GM12865 (cell line): ENCODE measurements at regions not wholly inside any gene's neighbourhood (a gene's known extent, or its start where the extent isn't known, plus 50 kb on each side); places are given as distances from the start of the nearest gene placed in this dataset.

ENCODE experiments used
- DNase-seq: peaks from one replicate; pipeline ENCODE4 v3.0.0; 2010; ENCODE audit warnings: low read depth
- H3K4me3 ChIP-seq: 2 replicates; pipeline ENCODE4 v1.5.1; 2011; ENCODE audit warnings: mild to moderate bottlenecking, low read depth, low read length, control low read depth
- TF ChIP-seq, protein P1 (sequence below): IDR thresholded peaks from 2 replicates; pipeline ENCODE4 v1.5.1; 2011; ENCODE audit warnings: low read length, control low read depth, low read depth, inconsistent platforms; ENCODE audit not compliant: insufficient read depth; ENCODE audit errors: missing control alignments

DNA sequence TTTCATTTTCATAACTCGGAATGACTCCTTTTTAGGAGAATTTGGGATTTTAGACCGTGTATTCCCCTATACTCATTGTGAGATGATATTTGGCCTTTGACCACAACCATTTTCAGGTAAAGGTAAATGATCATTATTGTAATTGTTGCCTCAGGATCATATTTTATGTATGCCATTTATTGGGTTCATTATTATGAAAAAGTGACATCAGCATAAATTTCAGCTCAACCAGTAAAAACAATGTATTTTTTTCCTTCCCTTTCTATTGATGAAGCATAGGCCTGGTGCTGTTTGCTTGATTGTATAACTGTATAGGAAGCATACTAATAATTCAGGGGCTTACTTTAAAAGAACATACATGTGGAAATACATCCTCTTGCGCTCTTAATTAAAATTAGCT, 832.9 kb upstream of the FANCL start:
- no peak for DNase-seq
- TF ChIP-seq, protein P1, sequence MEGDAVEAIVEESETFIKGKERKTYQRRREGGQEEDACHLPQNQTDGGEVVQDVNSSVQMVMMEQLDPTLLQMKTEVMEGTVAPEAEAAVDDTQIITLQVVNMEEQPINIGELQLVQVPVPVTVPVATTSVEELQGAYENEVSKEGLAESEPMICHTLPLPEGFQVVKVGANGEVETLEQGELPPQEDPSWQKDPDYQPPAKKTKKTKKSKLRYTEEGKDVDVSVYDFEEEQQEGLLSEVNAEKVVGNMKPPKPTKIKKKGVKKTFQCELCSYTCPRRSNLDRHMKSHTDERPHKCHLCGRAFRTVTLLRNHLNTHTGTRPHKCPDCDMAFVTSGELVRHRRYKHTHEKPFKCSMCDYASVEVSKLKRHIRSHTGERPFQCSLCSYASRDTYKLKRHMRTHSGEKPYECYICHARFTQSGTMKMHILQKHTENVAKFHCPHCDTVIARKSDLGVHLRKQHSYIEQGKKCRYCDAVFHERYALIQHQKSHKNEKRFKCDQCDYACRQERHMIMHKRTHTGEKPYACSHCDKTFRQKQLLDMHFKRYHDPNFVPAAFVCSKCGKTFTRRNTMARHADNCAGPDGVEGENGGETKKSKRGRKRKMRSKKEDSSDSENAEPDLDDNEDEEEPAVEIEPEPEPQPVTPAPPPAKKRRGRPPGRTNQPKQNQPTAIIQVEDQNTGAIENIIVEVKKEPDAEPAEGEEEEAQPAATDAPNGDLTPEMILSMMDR: no peak
- no peak overlapping the region for H3K4me3 ChIP-seq

DNA sequence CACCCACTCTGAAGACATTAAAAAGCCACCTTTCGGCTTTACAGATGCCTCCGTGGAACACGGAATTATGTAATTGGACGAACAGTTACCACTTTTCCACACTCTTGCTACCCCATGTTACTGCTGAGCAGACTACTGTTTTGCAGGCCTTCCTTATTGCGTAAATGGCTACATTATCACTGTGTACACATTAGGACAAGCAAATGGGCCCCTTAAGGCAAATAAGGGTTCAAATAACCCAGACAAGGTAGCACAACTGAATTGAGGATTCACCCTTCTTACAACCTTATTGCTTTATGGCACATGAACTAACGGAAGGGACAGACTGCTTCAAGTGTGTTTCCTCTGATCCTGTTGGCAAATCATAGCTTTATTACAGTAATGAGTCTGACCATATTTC, 832.2 kb upstream of the FANCL start:
- H3K4me3 ChIP-seq: no peak overlapping the region
- TF ChIP-seq, protein P1: no peak
- DNase-seq: no peak

DNA sequence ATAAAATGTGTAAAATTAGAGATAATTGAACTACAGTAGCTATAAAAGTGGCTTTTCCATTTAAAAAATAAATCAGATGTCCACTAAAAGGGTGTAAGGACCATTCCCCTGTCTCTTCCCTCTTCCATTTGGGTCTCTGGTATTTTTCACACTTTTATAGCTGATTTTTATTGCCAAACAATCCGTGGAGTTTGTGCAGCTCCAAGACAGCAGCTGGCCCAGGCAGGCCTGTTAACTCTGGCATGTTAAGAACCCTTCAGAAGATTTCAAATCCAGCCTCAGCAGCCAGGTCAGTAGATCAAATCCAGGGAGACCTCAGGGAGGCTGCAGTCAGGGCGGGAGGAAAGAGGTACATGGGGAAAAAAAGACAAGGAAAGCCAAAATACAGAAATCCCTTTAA, 827.1 kb upstream of the FANCL start:
- TF ChIP-seq, protein P1: no peak
- DNase-seq: no peak
- no peak overlapping the region for H3K4me3 ChIP-seq

DNA sequence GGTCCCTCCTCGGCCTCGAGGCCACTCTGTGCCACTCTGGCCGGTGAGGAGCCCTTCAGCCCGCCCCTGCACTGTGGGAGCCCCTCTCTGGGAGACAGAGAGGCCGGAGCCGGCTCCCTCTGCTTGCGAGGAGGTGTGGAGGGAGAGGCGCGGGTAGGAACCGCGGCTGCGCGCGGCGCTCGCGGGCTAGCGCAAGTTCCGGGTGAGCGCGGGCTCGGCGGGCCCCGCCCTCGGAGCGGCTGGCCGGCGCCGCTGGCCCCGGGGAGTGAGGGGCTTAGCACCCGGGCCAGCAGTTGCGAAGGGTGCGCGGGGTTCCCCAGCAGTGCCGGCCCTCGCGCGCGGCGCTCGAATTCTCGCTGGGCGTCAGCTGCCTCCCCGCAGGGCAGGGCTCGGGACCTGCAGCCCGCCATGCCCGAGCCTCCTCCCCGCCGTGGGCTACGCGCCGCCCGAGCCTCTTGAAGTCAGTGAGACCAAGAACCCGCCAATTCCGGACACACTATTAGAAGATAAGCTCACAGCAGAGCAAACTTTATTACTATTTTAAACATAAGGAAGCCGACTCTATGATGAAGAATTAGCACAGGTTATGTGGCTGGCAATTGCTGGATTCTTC, 825.8 kb upstream of the FANCL start:
- no peak overlapping the region for H3K4me3 ChIP-seq
- TF ChIP-seq, protein P1: no peak
- DNase-seq: no peak

DNA sequence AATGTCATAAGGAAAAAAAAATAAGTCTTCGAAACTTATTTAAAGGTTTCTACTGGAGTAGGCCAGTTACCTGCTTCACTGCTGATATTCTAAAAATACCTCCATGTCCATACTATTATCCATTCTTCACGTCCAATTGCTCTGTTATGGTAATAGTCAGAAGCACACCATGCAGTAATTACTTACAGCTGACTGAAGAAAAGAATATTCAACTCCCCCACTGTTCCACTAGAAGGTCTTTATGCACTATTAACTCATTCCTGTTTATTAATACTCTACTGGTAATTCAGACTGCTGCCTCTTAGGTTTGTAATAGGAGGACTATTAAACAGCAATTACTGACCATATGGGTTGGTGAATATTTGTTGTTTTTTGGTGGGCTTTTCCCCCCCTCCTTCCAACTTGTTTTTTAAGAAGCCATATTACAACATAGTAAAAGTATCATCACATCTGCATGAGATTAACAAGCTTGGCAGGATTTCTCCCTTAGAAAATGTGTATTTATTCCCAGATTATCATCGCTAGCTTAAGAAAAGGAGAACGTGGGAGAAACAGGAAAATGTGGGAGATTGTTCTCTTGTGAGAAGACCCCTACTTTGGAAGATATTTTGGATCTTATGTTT, 806.4 kb upstream of the FANCL start:
- no peak overlapping the region for H3K4me3 ChIP-seq
- no peak for DNase-seq
- TF ChIP-seq, protein P1: no peak

DNA sequence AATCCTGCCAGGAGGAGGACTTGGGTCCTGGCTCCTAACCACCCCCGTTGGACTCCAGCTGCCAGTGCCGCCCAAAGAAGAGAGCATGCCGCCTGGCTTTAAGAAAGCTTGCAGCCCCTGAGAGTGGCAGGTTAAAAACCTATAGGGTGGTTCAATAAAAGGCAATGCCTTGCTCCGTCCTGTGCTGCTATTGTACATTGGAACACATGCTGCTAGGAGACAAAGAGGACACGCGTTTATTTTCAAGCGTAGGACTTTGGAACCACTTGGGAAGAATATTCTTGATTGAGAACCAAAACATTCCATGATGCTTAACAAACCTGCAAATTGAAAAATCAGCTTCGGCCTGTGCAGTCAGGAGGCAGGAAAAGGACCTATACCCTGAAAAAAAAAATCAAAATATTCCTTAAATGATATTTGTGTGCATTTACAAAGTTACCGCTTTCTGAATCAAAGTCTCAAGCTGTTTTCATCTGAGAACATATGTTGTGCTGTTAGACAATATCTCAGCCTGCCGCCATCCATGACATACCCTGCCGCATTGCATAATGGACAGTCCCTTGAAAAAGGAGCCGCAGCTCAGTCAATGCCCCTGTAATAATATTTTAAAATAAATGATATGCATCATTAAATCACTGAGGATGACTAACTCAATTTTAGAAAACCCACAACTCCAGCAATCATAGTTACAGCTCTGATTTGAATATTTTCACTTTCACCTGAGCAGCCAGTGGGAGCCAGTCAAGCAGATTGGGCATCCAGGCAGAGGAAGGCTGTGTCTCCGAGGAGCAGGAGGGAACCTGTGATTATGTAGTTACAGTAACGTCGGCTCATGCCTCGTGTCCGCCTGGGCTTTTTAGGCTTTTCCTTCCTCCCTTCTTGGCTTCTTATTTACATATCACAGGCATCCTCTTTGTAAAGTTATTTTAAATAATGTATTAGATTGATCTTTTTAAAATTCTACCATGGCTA, 805.6 kb upstream of the FANCL start:
- TF ChIP-seq, protein P1: no peak
- no peak for DNase-seq
- no peak overlapping the region for H3K4me3 ChIP-seq
